Parathyroid adenoma (tissue), 2 donors: ENCODE measurements at regions not wholly inside any gene's neighbourhood (a gene's known extent, or its start where the extent isn't known, plus 50 kb on each side); places are given as distances from the start of the nearest gene placed in this dataset.

Source experiments
- H2AFZ ChIP-seq: fragments of 300-600 bp; sonication (generic); one replicate; pipeline ENCODE4 v1.7.0; 2017; ENCODE audit warnings: antibody characterized with exemption, mild to moderate bottlenecking
- H3K27ac ChIP-seq: fragments of 300-600 bp; sonication (generic); one replicate; pipeline ENCODE4 v1.7.0; 2017
- H3K27me3 ChIP-seq: fragments of 300-600 bp; sonication (generic); one replicate; pipeline ENCODE4 v1.7.0; 2017; ENCODE audit warnings: low read length; ENCODE audit not compliant: control insufficient read depth, insufficient read depth
- H3K36me3 ChIP-seq: fragments of 300-600 bp; sonication (generic); one replicate; pipeline ENCODE4 v1.7.0; 2017; ENCODE audit warnings: low read length; ENCODE audit not compliant: control insufficient read depth, insufficient read depth
- H3K4me1 ChIP-seq: fragments of 300-600 bp; sonication (generic); one replicate; pipeline ENCODE4 v1.7.0; 2017; ENCODE audit warnings: control low read depth
- H3K4me2 ChIP-seq: fragments of 300-600 bp; sonication (generic); one replicate; pipeline ENCODE4 v1.7.0; 2017; ENCODE audit warnings: low read length
- H3K4me3 ChIP-seq: fragments of 300-600 bp; sonication (generic); one replicate; pipeline ENCODE4 v1.7.0; 2017; ENCODE audit warnings: low read depth, low read length
- H3K79me2 ChIP-seq: fragments of 300-600 bp; sonication (generic); one replicate; pipeline ENCODE4 v1.7.0; 2017; ENCODE audit warnings: control low read depth
- H3K9ac ChIP-seq: fragments of 300-600 bp; sonication (generic); one replicate; pipeline ENCODE4 v1.7.0; 2017; ENCODE audit warnings: mild to moderate bottlenecking
- H3K9me3 ChIP-seq: fragments of 300-600 bp; sonication (generic); one replicate; pipeline ENCODE4 v1.7.0; 2017; ENCODE audit warnings: low read length; ENCODE audit not compliant: control insufficient read depth
- CTCF ChIP-seq: fragments of 300-600 bp; sonication (generic); IDR thresholded peaks from one replicate; pipeline ENCODE4 v1.7.0; 2017; ENCODE audit warnings: antibody characterized with exemption, mild to moderate bottlenecking
- donor health status: primary hyperparathyroidism.

DNA sequence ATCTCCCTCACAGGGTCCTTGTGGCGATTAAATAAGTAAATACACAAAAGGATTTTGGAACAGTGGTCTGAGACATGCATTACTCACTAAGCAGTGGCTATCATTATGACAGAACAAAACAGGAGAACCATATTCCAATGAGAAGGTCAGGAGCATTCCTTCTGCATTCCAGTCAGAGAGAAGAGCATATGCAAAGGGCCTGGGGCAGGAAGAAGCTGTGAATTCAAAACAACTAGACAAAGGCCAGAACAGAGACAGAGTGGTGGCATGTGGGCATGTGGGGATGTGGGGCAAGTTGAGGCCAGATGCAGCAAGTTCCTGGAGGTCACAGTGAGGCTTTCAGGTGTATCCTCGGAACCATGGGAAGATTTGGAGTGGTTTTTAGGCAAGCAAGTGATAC lies 70.1 kb upstream of the VRK1 start:
- Histone ChIP-seq H3K4me2 (no peak overlapping the region), H3K36me3 (no peaks in the 10 kb centered on the region)
- no peak for TF ChIP-seq CTCF

GRCh38 chr14:96727491-96727890 lies 69.7 kb upstream of the VRK1 start:
- Histone ChIP-seq H3K9ac (no peak overlapping the region), H3K79me2 (no peaks in the 10 kb centered on the region), H3K9me3 (no peaks in the 10 kb centered on the region), H3K27me3 (no peaks in the 10 kb centered on the region), H3K4me1 (no peaks in the 10 kb centered on the region), H3K27ac (no peak overlapping the region), H3K4me3 (no peak overlapping the region), H3K36me3 (no peaks in the 10 kb centered on the region), H2AFZ (no peak overlapping the region), H3K4me2 (no peak overlapping the region)
- no peak for TF ChIP-seq CTCF

More for the DNA sequence above, 70.1 kb upstream of the VRK1 start:
- no peak overlapping the region for H2AFZ ChIP-seq
- no peaks in the 10 kb centered on the region for H3K27me3 ChIP-seq
- H3K79me2 ChIP-seq: no peaks in the 10 kb centered on the region
- no peak overlapping the region for H3K4me3 ChIP-seq
- no peak overlapping the region for H3K9ac ChIP-seq
- H3K27ac ChIP-seq: no peak overlapping the region
- no peaks in the 10 kb centered on the region for H3K4me1 ChIP-seq
- H3K9me3 ChIP-seq: no peaks in the 10 kb centered on the region

- Histone ChIP-seq H3K36me3 (no peaks in the 10 kb centered on the region), H2AFZ (no peak overlapping the region), H3K27ac (no peak overlapping the region), H3K4me2 (no peak overlapping the region), H3K4me1 (no peaks in the 10 kb centered on the region), H3K9ac (no peak overlapping the region), H3K27me3 (no peaks in the 10 kb centered on the region), H3K4me3 (no peak overlapping the region), H3K9me3 (no peaks in the 10 kb centered on the region), H3K79me2 (no peaks in the 10 kb centered on the region)
- TF ChIP-seq CTCF: no peak
Observed at GRCh38 chr14:96727980-96728717, 69.0 kb upstream of the VRK1 start.

DNA sequence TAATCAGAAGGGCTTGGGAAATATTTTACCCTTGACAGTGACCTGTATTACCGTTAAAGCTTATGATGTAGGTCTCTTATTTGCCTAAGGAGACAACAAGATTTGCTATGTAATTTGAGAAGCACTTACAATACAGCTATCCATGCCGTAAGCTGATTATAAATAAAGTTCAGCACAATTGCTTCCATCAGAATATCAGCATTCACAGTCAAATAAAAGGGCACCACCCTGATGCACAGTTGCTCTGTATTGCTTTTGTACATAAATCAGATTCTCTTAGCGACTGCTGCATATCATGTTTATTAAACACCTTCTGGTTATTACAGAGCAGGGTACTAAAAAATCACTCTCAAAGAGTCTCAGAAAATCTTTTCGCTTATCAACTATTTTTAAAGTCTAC lies 67.3 kb upstream of the VRK1 start:
- no peaks in the 10 kb centered on the region for H3K4me1 ChIP-seq
- TF ChIP-seq CTCF: no peak
- H3K9me3 ChIP-seq: no peaks in the 10 kb centered on the region

GRCh38 chr14:96730386-96730785 lies 66.8 kb upstream of the VRK1 start:
- Histone ChIP-seq H3K4me2 (no peak overlapping the region), H3K9me3 (no peaks in the 10 kb centered on the region), H3K27ac (no peak overlapping the region), H3K4me3 (no peak overlapping the region), H2AFZ (no peak overlapping the region), H3K79me2 (no peaks in the 10 kb centered on the region), H3K27me3 (no peaks in the 10 kb centered on the region), H3K4me1 (no peaks in the 10 kb centered on the region), H3K36me3 (no peaks in the 10 kb centered on the region), H3K9ac (no peak overlapping the region)
- no peak for TF ChIP-seq CTCF

More for the DNA sequence above, 67.3 kb upstream of the VRK1 start:
- Histone ChIP-seq H3K27ac (no peak overlapping the region), H3K79me2 (no peaks in the 10 kb centered on the region), H3K4me2 (no peak overlapping the region), H3K9ac (no peak overlapping the region), H2AFZ (no peak overlapping the region), H3K4me3 (no peak overlapping the region), H3K27me3 (no peaks in the 10 kb centered on the region), H3K36me3 (no peaks in the 10 kb centered on the region)
